Activated T-helper 1 cell treated with anti-CD3 and anti-CD28 coated beads, Interleukin-12 subunit alpha, Interleukin-12 subunit beta, Interleukin-2, Interleukin-4 antibody, amounts not matched to agents 30 ng/mL and 10 ng/mL and 1 ng/mL, durations not matched to agents 14 hours and 24 hours and 36 hours (primary cell): ENCODE measurements at regions not wholly inside any gene's neighbourhood (a gene's known extent, or its start where the extent isn't known, plus 50 kb on each side); places are given as distances from the start of the nearest gene placed in this dataset.

Source experiments
- DNase-seq: peaks from one replicate; pipeline ENCODE4 v3.0.0; 2021; ENCODE audit warnings: low spot score
- H3K27ac Mint-ChIP-seq: one replicate; pipeline ENCODE4 v1.8.0; 2021; ENCODE audit warnings: mild to moderate bottlenecking, mixed read lengths
- H3K27me3 Mint-ChIP-seq: one replicate; pipeline ENCODE4 v1.8.0; 2022; ENCODE audit warnings: mild to moderate bottlenecking, moderate library complexity, mixed read lengths; ENCODE audit not compliant: insufficient read depth
- H3K36me3 Mint-ChIP-seq: one replicate; pipeline ENCODE4 v1.8.0; 2021; ENCODE audit warnings: low read depth, mixed read lengths
- H3K4me1 Mint-ChIP-seq: one replicate; pipeline ENCODE4 v1.8.0; 2021; ENCODE audit warnings: low read depth, mixed read lengths
- H3K4me3 Mint-ChIP-seq: one replicate; pipeline ENCODE4 v1.8.0; 2021; ENCODE audit warnings: mild to moderate bottlenecking, moderate library complexity, mixed read lengths
- H3K9me3 Mint-ChIP-seq: one replicate; pipeline ENCODE4 v1.8.0; 2021; ENCODE audit warnings: mixed read lengths
- intact Hi-C: fragments of 100-400 bp; cut with micrococcal nuclease; formaldehyde crosslinking; loops from one replicate; pipeline ENCODE4 v1.15.1; 2024

- Mint-ChIP-seq H3K4me3 (no peak overlapping the region), H3K9me3 (no peaks in the 10 kb centered on the region), H3K4me1 (no peaks in the 10 kb centered on the region), H3K27me3 (peaks cover 4% of the 10 kb centered on the region), H3K36me3 (no peaks in the 10 kb centered on the region), H3K27ac (no peak overlapping the region)
- intact Hi-C loops: no loop called here
- DNase-seq: no peak
Measured at GRCh38 chr20:51918561-51918960, 116.2 kb upstream of the SALL4 start.

DNA sequence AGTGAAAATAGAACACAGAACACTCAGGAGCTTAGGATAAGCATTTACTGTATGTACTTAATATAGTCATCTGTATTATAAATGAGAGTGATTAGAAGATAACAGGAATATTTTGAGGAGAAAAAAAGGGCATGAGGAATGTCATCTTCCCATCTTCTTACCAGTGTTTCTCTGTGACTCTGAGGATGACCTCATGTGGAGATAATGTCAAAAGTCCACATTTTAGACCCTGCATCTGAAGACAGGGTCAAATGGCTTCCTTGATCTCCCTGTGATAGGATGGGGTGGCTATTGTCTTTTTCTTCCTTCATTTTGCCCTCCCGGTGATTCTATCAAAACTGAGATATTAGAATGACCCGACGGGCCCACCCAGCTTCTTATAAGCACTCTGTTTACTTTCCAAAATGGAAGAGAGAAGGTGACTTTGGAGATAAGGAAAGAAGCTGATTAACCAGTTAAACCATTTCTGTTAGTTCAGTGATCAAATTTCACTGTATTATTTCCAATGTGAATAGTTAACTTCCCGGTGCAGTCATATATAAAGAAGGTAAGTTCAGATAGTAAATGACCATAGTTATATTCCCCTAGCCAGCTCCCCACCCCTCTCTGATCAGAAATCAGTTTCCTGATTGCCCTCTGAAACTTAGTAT, 115.7 kb upstream of the SALL4 start:
- intact Hi-C loops: no loop called here
- H3K4me1 Mint-ChIP-seq: no peaks in the 10 kb centered on the region
- no peaks in the 10 kb centered on the region for H3K9me3 Mint-ChIP-seq
- no peak overlapping the region for H3K27ac Mint-ChIP-seq
- no peak overlapping the region for H3K4me3 Mint-ChIP-seq
- H3K36me3 Mint-ChIP-seq: no peaks in the 10 kb centered on the region
- no peak for DNase-seq
- peaks cover 4% of the 10 kb centered on the region for H3K27me3 Mint-ChIP-seq

- Mint-ChIP-seq H3K27ac (no peak overlapping the region), H3K36me3 (no peaks in the 10 kb centered on the region), H3K9me3 (no peaks in the 10 kb centered on the region), H3K4me3 (no peak overlapping the region), H3K27me3 (peaks cover 6% of the 10 kb centered on the region), H3K4me1 (no peaks in the 10 kb centered on the region)
- intact Hi-C loops: no loop called here
- no peak for DNase-seq
Measured at GRCh38 chr20:51916244-51916643, 113.9 kb upstream of the SALL4 start.

- Mint-ChIP-seq H3K9me3 (no peaks in the 10 kb centered on the region), H3K27me3 (peaks cover 11% of the 10 kb centered on the region), H3K4me1 (no peaks in the 10 kb centered on the region), H3K36me3 (no peaks in the 10 kb centered on the region), H3K27ac (no peak overlapping the region), H3K4me3 (no peak overlapping the region)
- no peak for DNase-seq
- intact Hi-C loops: no loop called here
Measured at GRCh38 chr20:51914758-51915157, 112.4 kb upstream of the SALL4 start.

- intact Hi-C loops: no loop called here
- H3K36me3 Mint-ChIP-seq: no peaks in the 10 kb centered on the region
- H3K4me3 Mint-ChIP-seq: no peak overlapping the region
- no peaks in the 10 kb centered on the region for H3K9me3 Mint-ChIP-seq
- no peak for DNase-seq
- no peaks in the 10 kb centered on the region for H3K4me1 Mint-ChIP-seq
- H3K27me3 Mint-ChIP-seq: peaks cover 10% of the 10 kb centered on the region
- no peak overlapping the region for H3K27ac Mint-ChIP-seq
Measured at GRCh38 chr20:51910321-51911050, 108.2 kb upstream of the SALL4 start.

- H3K27me3 Mint-ChIP-seq: peaks cover 8% of the 10 kb centered on the region
- H3K36me3 Mint-ChIP-seq: no peaks in the 10 kb centered on the region
- H3K27ac Mint-ChIP-seq: no peak overlapping the region
- DNase-seq: no peak
- intact Hi-C loops: no loop called here
- no peaks in the 10 kb centered on the region for H3K4me1 Mint-ChIP-seq
- H3K9me3 Mint-ChIP-seq: no peaks in the 10 kb centered on the region
- H3K4me3 Mint-ChIP-seq: no peak overlapping the region
Measured at GRCh38 chr20:51906679-51907078, 104.4 kb upstream of the SALL4 start.

DNA sequence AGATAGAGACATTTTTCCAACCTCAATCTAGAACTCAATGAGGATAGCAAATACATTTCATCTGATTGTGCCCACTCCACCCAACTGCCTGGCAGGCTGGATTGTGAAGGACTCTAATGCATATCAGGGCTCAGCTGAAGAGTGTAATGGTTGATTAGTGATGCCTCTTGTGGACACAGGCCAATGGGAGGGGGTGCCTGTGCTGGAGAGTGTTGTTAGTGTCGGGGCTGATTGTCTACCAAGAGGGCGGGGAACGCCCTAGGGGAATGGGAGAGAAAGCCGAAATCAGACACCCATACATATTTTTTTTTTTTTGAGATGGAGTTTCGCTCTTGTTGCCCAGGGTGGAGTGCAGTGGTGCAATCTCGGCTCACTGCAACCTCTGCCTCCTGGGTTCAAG, 103.7 kb upstream of the SALL4 start:
- intact Hi-C loops: no loop called here
- no peak overlapping the region for H3K4me3 Mint-ChIP-seq
- peaks cover 8% of the 10 kb centered on the region for H3K27me3 Mint-ChIP-seq

GRCh38 chr20:51902933-51903332, 100.6 kb upstream of the SALL4 start:
- no peak for DNase-seq
- H3K9me3 Mint-ChIP-seq: no peaks in the 10 kb centered on the region
- no peaks in the 10 kb centered on the region for H3K36me3 Mint-ChIP-seq
- H3K4me3 Mint-ChIP-seq: no peak overlapping the region
- peaks cover 3% of the 10 kb centered on the region for H3K27me3 Mint-ChIP-seq
- H3K4me1 Mint-ChIP-seq: no peaks in the 10 kb centered on the region
- intact Hi-C loops: no loop called here
- no peak overlapping the region for H3K27ac Mint-ChIP-seq

More for the DNA sequence above, 103.7 kb upstream of the SALL4 start:
- no peak for DNase-seq
- H3K9me3 Mint-ChIP-seq: no peaks in the 10 kb centered on the region
- no peaks in the 10 kb centered on the region for H3K36me3 Mint-ChIP-seq
- no peaks in the 10 kb centered on the region for H3K4me1 Mint-ChIP-seq
- H3K27ac Mint-ChIP-seq: no peak overlapping the region

- no peak for DNase-seq
- H3K9me3 Mint-ChIP-seq: no peaks in the 10 kb centered on the region
- peaks cover 4% of the 10 kb centered on the region for H3K27me3 Mint-ChIP-seq
- no peak overlapping the region for H3K27ac Mint-ChIP-seq
- H3K4me1 Mint-ChIP-seq: no peaks in the 10 kb centered on the region
- no peak overlapping the region for H3K4me3 Mint-ChIP-seq
- intact Hi-C loops: no loop called here
- no peaks in the 10 kb centered on the region for H3K36me3 Mint-ChIP-seq
Measured at GRCh38 chr20:51900443-51900842, 98.1 kb upstream of the SALL4 start.

DNA sequence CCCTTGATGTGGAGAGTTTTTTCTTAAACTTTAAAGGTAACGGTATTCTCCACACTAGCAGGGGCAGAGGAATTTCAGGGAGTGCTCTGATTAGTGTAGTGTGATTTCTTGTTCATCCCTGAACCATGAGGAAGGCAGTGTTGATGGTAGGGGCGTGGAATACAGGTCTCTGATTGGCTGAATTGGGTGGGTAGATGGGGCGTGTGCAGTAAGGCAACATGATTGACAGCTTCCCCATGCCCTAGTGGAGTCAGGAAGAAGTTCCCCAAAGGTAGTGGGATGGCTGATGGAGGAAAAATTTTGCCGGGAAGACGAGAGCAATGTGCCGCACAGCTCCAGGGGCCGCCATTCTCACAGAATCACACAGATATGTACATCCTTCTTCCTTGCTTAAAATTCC, 97.4 kb upstream of the SALL4 start:
- DNase-seq: no peak
- peaks cover 4% of the 10 kb centered on the region for H3K27me3 Mint-ChIP-seq
- H3K9me3 Mint-ChIP-seq: no peaks in the 10 kb centered on the region
- no peaks in the 10 kb centered on the region for H3K36me3 Mint-ChIP-seq
- H3K27ac Mint-ChIP-seq: no peak overlapping the region
- intact Hi-C loops: no loop called here
- H3K4me3 Mint-ChIP-seq: no peak overlapping the region
- H3K4me1 Mint-ChIP-seq: no peaks in the 10 kb centered on the region

DNA sequence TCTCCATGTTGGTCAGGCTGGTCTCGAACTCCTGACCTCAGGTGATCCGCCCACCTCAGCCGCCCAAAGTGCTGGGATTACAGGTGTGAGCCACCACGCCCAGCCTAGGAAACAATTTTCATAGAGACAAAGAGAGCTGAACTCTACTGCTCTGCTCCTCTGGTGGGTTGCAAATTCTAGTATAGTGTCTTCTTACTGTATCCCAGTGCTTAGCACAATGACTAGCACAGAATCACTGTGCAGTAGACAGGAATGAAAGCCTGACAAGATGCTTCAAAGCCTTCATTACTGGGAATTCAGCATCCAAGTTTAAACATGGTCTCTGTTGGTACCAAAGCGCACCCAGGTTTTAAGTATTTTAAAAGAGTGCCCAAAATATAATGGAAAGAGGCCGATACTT, 96.5 kb upstream of the SALL4 start:
- Mint-ChIP-seq H3K4me1 (no peaks in the 10 kb centered on the region), H3K27ac (no peak overlapping the region), H3K4me3 (no peak overlapping the region), H3K27me3 (peaks cover 6% of the 10 kb centered on the region), H3K9me3 (no peaks in the 10 kb centered on the region), H3K36me3 (no peaks in the 10 kb centered on the region)
- DNase-seq: no peak
- intact Hi-C loops: no loop called here

- Mint-ChIP-seq H3K4me3 (no peak overlapping the region), H3K27ac (no peak overlapping the region), H3K4me1 (no peaks in the 10 kb centered on the region), H3K9me3 (no peaks in the 10 kb centered on the region), H3K36me3 (no peaks in the 10 kb centered on the region), H3K27me3 (peaks cover 6% of the 10 kb centered on the region)
- DNase-seq: no peak
- intact Hi-C loops: no loop called here
Measured at GRCh38 chr20:51894619-51895018, 92.3 kb upstream of the SALL4 start.

DNA sequence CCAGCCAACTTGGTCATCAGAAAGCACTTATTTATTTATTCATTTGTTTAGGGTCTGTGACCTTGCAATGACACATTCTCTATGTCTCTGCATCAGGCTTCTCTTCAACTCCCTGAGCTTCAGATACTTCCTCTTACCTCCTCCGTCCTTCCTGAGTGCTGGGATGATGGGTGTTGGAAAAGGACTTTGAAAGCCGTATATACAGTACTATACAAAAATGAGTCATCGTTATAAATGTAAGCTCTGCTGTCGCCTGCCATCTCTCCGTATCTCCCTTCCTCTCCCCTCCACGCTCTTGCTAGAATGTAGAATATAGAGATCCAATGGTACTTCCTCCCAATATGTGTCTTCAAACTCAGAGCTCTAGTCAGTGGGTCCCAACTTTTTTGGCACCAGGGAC, 91.9 kb upstream of the SALL4 start:
- no peak for DNase-seq
- no peak overlapping the region for H3K27ac Mint-ChIP-seq
- no peaks in the 10 kb centered on the region for H3K4me1 Mint-ChIP-seq
- H3K27me3 Mint-ChIP-seq: peaks cover 6% of the 10 kb centered on the region
- no peak overlapping the region for H3K4me3 Mint-ChIP-seq
- intact Hi-C loops: no loop called here
- no peaks in the 10 kb centered on the region for H3K9me3 Mint-ChIP-seq
- no peaks in the 10 kb centered on the region for H3K36me3 Mint-ChIP-seq

DNA sequence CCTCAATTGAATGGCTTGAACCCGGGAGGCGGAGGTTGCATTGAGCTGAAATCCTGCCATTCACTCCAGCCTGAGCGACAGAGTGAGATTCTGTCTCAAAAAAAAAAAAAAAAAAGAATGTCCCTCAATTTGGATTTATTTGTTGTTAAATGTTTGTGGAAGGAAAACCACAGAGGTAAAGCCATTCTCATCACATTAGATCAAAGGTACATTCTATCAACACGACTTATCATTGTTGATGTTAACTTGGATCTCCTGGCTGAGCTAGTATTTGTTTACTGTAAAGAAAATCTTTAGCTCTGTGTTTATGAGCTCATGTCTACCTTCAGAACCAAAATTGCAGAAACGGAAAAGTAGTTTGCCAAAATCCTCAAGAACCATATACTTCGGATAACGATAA, 91.4 kb upstream of the SALL4 start:
- peaks cover 6% of the 10 kb centered on the region for H3K27me3 Mint-ChIP-seq
- H3K27ac Mint-ChIP-seq: no peak overlapping the region
- no peak overlapping the region for H3K4me3 Mint-ChIP-seq
- H3K36me3 Mint-ChIP-seq: no peaks in the 10 kb centered on the region
- no peaks in the 10 kb centered on the region for H3K9me3 Mint-ChIP-seq
- H3K4me1 Mint-ChIP-seq: no peaks in the 10 kb centered on the region
- no peak for DNase-seq
- intact Hi-C loops: no loop called here
